C4-2B (cell line): ENCODE measurements at regions not wholly inside any gene's neighbourhood (a gene's known extent, or its start where the extent isn't known, plus 50 kb on each side); places are given as distances from the start of the nearest gene placed in this dataset.

Experiments
- ZFX ChIP-seq: fragments of 450-650 bp; IDR thresholded peaks from 2 replicates; pipeline ENCODE4 v1.6.1; 2017
- TF ChIP-seq, protein P1 (sequence below): fragments of 450-650 bp; conservative IDR thresholded peaks from 2 replicates; pipeline ENCODE4 v1.5.1; 2017; ENCODE audit warnings: mild to moderate bottlenecking

DNA sequence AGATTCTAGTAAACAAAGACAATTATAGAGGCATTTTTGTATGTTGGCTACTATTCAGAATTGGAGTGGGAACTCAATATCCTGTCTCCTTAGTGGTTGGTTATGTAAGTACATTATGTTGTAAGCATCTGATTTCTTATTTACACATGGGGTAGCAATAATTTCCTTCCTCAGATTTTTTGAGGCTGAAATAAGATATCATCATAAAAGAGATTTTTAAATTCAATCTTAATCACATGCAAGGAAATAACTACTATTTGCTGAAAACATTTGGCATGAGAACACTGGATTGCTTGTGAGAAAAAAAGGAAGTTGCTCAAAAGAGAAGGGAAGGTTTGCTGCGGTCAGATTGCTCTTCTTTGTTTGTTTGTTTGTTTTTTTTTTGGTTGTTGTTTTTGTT lies 437.7 kb upstream of the HS3ST1 start:
- TF ChIP-seq, protein P1, sequence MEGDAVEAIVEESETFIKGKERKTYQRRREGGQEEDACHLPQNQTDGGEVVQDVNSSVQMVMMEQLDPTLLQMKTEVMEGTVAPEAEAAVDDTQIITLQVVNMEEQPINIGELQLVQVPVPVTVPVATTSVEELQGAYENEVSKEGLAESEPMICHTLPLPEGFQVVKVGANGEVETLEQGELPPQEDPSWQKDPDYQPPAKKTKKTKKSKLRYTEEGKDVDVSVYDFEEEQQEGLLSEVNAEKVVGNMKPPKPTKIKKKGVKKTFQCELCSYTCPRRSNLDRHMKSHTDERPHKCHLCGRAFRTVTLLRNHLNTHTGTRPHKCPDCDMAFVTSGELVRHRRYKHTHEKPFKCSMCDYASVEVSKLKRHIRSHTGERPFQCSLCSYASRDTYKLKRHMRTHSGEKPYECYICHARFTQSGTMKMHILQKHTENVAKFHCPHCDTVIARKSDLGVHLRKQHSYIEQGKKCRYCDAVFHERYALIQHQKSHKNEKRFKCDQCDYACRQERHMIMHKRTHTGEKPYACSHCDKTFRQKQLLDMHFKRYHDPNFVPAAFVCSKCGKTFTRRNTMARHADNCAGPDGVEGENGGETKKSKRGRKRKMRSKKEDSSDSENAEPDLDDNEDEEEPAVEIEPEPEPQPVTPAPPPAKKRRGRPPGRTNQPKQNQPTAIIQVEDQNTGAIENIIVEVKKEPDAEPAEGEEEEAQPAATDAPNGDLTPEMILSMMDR: no peak
- TF ChIP-seq ZFX: no peak
